HEK293T (cell line): ENCODE measurements at regions not wholly inside any gene's neighbourhood (a gene's known extent, or its start where the extent isn't known, plus 50 kb on each side); places are given as distances from the start of the nearest gene placed in this dataset.

ENCODE experiments used
- BHLHE40 ChIP-seq: fragments of 450-650 bp; IDR thresholded peaks from 2 replicates; pipeline ENCODE4 v1.6.1; 2016; ENCODE audit warnings: mild to moderate bottlenecking, moderate library complexity, borderline replicate concordance
- ELF4 ChIP-seq: fragments of 450-650 bp; IDR thresholded peaks from 2 replicates; pipeline ENCODE4 v1.6.1; 2017; ENCODE audit warnings: antibody characterized with exemption
- FOXA1 ChIP-seq: fragments of 450-650 bp; IDR thresholded peaks from 2 replicates; pipeline ENCODE4 v1.6.1; 2016; ENCODE audit warnings: mild to moderate bottlenecking
- FOXK2 ChIP-seq: fragments of 450-650 bp; IDR thresholded peaks from 2 replicates; pipeline ENCODE4 v1.6.1; 2016; ENCODE audit warnings: mild to moderate bottlenecking
- FOXM1 ChIP-seq: fragments of 450-650 bp; IDR thresholded peaks from 2 replicates; pipeline ENCODE4 v1.6.1; 2017; ENCODE audit warnings: mild to moderate bottlenecking, borderline replicate concordance
- HDGF ChIP-seq: fragments of 450-650 bp; IDR thresholded peaks from 2 replicates; pipeline ENCODE4 v1.6.1; 2017; ENCODE audit warnings: antibody characterized with exemption, borderline replicate concordance
- L3MBTL2 ChIP-seq: fragments of 450-650 bp; conservative IDR thresholded peaks from 2 replicates; pipeline ENCODE4 v1.6.1; 2016; ENCODE audit warnings: mild to moderate bottlenecking
- NFRKB ChIP-seq: fragments of 450-650 bp; IDR thresholded peaks from 2 replicates; pipeline ENCODE4 v1.6.1; 2016; ENCODE audit warnings: mild to moderate bottlenecking, moderate library complexity
- PKNOX1 ChIP-seq: fragments of 450-650 bp; IDR thresholded peaks from 2 replicates; pipeline ENCODE4 v1.6.1; 2016
- SP1 ChIP-seq: fragments of 450-650 bp; IDR thresholded peaks from 2 replicates; pipeline ENCODE4 v1.6.1; 2017
- SUZ12 ChIP-seq: fragments of 450-650 bp; IDR thresholded peaks from 2 replicates; pipeline ENCODE4 v1.6.1; 2016; ENCODE audit warnings: mild to moderate bottlenecking
- TARDBP ChIP-seq: fragments of 450-650 bp; IDR thresholded peaks from 2 replicates; pipeline ENCODE4 v1.6.1; 2016
- ZNF384 ChIP-seq: fragments of 450-650 bp; IDR thresholded peaks from 2 replicates; pipeline ENCODE4 v1.6.1; 2016

GRCh38 chrX:149230689-149231088 is 274.4 kb downstream of the IDS start:
- no peak for TF ChIP-seq FOXM1
- TF ChIP-seq FOXA1: no peak
- TF ChIP-seq HDGF: no peak
- TF ChIP-seq PKNOX1: no peak
- TF ChIP-seq SUZ12: no peak
- no peak for TF ChIP-seq FOXK2
- no peak for TF ChIP-seq ELF4
- TF ChIP-seq BHLHE40: no peak
- no peak for TF ChIP-seq TARDBP
- TF ChIP-seq L3MBTL2: no peak
- no peak for TF ChIP-seq SP1
- TF ChIP-seq ZNF384: no peak
- no peak for TF ChIP-seq NFRKB
